ENCODE measurements at regions not wholly inside any gene's neighbourhood (a gene's known extent, or its start where the extent isn't known, plus 50 kb on each side); places are given as distances from the start of the nearest gene placed in this dataset.

DNA sequence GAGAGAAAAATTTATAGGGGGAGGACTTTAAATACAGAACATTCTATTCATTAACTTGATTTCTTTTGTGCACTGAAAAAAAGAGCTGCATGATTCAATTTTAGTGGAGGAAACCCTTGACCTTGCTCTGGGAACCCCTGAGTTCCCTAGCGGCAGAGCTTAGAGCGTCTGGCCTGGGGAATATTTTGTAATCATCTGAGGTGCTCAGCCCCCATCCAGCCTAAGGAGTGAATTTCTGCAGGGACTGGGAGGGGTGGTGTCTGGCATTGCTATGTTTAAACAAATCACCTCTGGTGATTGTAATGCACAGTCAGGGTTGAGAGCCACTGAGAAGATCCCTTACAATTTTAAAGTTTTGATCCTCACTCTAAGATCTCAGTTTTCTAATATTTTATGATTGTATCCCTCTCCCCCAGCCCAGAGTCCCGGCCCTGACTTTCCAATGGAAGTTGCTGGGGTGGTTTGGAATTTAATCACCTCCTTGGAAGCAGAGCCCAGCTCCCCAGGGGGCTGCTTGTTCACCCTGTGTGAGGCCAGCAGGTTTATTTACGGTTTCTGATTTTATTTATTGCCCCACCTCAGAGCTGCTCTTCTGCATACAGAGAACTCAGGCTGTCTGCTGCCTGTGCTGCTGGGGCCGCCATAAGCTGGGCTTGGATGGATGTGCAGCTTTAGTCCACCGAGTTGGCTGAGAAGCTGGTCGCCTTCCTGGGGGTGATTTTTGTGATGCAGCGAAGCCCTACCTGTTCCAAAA is 263.1 kb downstream of the LRFN2 start:
- TF ChIP-seq, protein P1, sequence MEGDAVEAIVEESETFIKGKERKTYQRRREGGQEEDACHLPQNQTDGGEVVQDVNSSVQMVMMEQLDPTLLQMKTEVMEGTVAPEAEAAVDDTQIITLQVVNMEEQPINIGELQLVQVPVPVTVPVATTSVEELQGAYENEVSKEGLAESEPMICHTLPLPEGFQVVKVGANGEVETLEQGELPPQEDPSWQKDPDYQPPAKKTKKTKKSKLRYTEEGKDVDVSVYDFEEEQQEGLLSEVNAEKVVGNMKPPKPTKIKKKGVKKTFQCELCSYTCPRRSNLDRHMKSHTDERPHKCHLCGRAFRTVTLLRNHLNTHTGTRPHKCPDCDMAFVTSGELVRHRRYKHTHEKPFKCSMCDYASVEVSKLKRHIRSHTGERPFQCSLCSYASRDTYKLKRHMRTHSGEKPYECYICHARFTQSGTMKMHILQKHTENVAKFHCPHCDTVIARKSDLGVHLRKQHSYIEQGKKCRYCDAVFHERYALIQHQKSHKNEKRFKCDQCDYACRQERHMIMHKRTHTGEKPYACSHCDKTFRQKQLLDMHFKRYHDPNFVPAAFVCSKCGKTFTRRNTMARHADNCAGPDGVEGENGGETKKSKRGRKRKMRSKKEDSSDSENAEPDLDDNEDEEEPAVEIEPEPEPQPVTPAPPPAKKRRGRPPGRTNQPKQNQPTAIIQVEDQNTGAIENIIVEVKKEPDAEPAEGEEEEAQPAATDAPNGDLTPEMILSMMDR (IDR thresholded peaks at IDR 0.05), result no peak
- no peak for TF ChIP-seq POLR2A (IDR thresholded peaks at IDR 0.05)
- no peaks in the 10 kb centered on the region for H3K4me1 ChIP-seq
- no peak overlapping the region for H3K4me3 ChIP-seq (replicated peaks in 1 of 3)
- intact Hi-C loops (cut with DNase I), result no loop called here
- no peaks in the 10 kb centered on the region for H3K27me3 ChIP-seq
- no peak overlapping the region for H3K27ac ChIP-seq
- DNase-seq, result no peak
- no peaks in the 10 kb centered on the region for H3K36me3 ChIP-seq
- no peaks in the 10 kb centered on the region for H3K9me3 ChIP-seq
- 70 to 71% methylated on average over 8 of the region's 8 CpGs for WGBS, 2 donors

DNA sequence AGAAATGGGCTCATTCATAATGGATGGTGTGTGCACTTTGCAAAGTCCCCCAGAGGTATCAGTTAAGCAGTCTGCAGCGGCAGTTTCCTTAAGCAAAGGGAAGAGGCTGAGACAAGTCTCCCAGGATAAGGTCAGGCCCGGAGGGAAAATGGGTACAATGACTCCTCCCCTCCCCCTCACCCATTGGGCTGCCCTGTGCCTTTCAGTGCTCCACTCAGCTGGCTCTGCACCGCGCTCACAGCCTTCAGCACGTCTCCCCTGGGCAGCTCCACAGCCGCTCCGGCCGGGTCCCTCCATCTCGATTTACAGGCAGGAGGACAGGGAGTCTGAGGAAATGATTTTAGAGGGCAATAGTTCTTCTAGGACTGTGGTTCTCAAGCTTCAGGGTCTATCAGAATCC is 264.8 kb downstream of the LRFN2 start:
- TF ChIP-seq, protein P1 (IDR thresholded peaks at IDR 0.05), result no peak
- no peak for TF ChIP-seq POLR2A (IDR thresholded peaks at IDR 0.05)
- Histone ChIP-seq H3K36me3 (no peaks in the 10 kb centered on the region), H3K9me3 (no peaks in the 10 kb centered on the region), H3K4me1 (no peaks in the 10 kb centered on the region), H3K4me3 (replicated peaks in 1 of 3) (no peak overlapping the region), H3K27ac (no peak overlapping the region), H3K27me3 (no peaks in the 10 kb centered on the region)
- no peak for DNase-seq
- intact Hi-C loops (cut with DNase I), result no loop called here
- 69 to 78% methylated on average over 9 of the region's 9 CpGs for WGBS, 2 donors

DNA sequence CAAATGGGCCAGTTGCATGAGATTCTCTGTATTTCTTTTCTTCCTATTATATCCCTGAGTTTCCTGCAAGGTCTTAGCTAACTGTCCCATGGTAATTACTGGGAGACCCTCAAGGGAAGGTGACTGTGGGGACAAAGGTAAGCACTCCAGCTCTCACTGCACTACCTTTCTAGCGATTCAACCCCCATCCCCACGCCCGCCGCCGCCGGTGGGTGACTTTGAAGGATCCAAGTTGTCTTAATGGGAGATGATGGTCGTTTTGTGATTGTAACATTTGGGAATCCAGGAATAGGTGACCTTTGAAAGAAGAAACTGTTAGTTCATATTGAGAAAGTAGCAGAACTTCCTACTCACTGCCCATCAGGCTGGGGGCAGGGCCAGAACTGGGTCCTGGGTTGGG is 265.5 kb downstream of the LRFN2 start:
- H3K4me1 ChIP-seq, result no peaks in the 10 kb centered on the region
- 92 to 93% methylated on average over 7 of the region's 7 CpGs for WGBS, 2 donors
- H3K27ac ChIP-seq, result no peak overlapping the region
- TF ChIP-seq POLR2A (IDR thresholded peaks at IDR 0.05), result no peak
- TF ChIP-seq, protein P1 (IDR thresholded peaks at IDR 0.05), result no peak
- H3K4me3 ChIP-seq (replicated peaks in 1 of 3), result no peak overlapping the region
- intact Hi-C loops (cut with DNase I), result no loop called here
- H3K27me3 ChIP-seq, result no peaks in the 10 kb centered on the region
- H3K9me3 ChIP-seq, result no peaks in the 10 kb centered on the region
- no peaks in the 10 kb centered on the region for H3K36me3 ChIP-seq
- no peak for DNase-seq

DNA sequence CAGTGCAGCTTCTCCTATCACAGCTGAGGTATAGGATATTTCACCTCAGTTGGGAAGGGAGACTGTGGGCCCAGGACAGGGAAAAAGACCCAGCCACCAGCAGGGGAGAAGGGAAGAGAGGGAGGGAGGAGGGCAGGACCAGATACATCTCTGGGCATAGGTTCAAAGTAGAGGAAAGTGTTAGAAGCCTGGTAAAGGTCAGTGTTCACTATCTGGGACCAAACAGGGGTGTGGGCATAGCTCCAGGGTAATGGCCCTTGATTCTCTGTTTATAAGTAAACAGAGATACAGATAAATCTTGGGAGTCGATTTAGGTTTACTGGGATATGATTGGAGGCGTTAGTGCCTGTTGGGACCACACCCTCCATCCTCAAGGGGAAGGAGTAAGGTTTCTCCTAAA is 266.2 kb downstream of the LRFN2 start:
- H3K4me1 ChIP-seq, result no peaks in the 10 kb centered on the region
- no peaks in the 10 kb centered on the region for H3K27me3 ChIP-seq
- no peaks in the 10 kb centered on the region for H3K36me3 ChIP-seq
- H3K4me3 ChIP-seq (replicated peaks in 1 of 3), result no peak overlapping the region
- DNase-seq, result no peak
- no peak for TF ChIP-seq POLR2A (IDR thresholded peaks at IDR 0.05)
- TF ChIP-seq, protein P1 (IDR thresholded peaks at IDR 0.05), result no peak
- H3K27ac ChIP-seq, result no peak overlapping the region
- H3K9me3 ChIP-seq, result no peaks in the 10 kb centered on the region
- WGBS, 2 donors, result 85 to 95% methylated on average over 2 of the region's 2 CpGs
- intact Hi-C loops (cut with DNase I), result no loop called here

DNA sequence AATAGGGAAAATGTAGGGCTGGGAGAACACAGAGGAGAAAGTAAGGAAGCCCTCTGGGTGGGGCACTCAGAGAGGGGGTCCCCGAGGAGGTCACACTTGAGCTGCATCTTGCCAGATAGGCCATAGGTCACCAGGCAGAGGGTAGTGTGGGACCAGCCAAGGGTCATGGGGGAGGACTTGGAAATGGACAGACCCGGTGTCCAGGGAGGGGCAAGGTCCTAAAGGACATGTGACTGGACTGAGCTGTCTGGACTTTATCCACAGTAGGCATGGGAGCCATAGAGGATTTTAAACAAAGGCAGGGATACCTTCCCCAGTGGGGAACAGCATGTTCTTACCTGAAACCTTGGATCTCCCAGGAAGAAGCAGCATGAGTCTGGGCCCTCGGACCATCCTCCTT is 266.7 kb downstream of the LRFN2 start:
- no peak for DNase-seq
- Histone ChIP-seq H3K4me3 (replicated peaks in 1 of 3) (no peak overlapping the region), H3K27me3 (no peaks in the 10 kb centered on the region), H3K36me3 (no peaks in the 10 kb centered on the region), H3K9me3 (no peaks in the 10 kb centered on the region), H3K27ac (no peak overlapping the region), H3K4me1 (no peaks in the 10 kb centered on the region)
- TF ChIP-seq POLR2A (IDR thresholded peaks at IDR 0.05), result no peak
- TF ChIP-seq, protein P1 (IDR thresholded peaks at IDR 0.05), result no peak
- 85 to 90% methylated on average over 3 of the region's 3 CpGs for WGBS, 2 donors
- intact Hi-C loops (cut with DNase I), result no loop called here
